ENCODE measurements at regions not wholly inside any gene's neighbourhood (a gene's known extent, or its start where the extent isn't known, plus 50 kb on each side); places are given as distances from the start of the nearest gene placed in this dataset.
A peak's percentile ranks its signal among the peaks of the same experiment; 100 is the strongest.
"Not testable (repeated sequence)": the region's sequence is repeated elsewhere in the genome, so short reads cannot be mapped to it uniquely, and the experiment has no call there.

DNA sequence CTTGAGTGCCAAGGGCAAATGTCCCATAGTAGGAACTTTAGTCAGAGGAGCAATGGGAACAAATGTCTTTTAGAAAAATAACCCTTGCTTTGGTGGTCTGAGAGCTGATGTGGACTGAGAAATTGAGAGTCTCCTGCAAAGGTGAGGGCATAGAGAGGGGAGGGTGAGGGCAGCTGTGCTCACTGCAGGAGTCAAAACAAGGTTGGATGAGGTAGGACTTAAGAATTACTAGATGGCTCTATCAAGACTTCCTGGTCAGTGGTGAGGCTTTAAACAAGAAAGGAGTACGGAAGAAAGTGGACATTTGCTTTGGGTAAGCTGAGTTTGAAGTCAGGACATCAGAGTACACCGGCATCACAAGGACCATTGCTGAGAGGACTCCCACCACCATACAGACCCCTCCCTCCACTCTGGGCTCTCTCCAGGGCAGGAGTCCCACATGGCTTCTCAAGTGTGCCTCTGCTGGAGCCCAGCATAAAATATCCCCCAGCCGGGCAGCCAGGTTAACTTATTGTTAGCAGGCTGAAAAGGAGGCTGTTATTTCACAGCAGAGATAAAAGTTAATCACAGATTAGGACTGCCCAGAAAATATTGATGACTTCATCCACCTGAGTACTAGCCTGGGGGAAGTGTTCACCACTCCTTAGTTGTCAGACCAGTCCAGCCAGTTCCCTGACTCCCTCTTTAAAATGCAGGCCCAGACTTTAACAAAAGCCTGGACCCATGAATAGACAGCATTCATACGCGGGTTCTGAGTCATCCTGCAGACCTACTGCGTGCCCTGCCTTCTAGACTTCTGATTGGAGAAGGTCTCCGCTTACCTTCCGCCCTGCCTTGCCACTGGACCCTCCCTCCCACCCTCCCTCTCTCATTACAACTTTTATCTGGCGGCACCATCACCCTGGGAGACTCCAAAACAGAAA, 167.2 kb downstream of the BCL2L11 start:
- intact Hi-C loops (cut with DNase I); H3K27me3 ChIP-seq; H3K36me3 ChIP-seq; H3K9me3 ChIP-seq; H3K4me1 ChIP-seq; H3K4me3 ChIP-seq (replicated peaks in 1 of 3): not testable (repeated sequence)
- H3K27ac ChIP-seq: peak overlapping the region; percentile 36 to 63 (median 51)
- peak; percentile 61 to 69 for DNase-seq
- WGBS, 2 donors: 46% methylated on average over 6 of the region's 9 CpGs

DNA sequence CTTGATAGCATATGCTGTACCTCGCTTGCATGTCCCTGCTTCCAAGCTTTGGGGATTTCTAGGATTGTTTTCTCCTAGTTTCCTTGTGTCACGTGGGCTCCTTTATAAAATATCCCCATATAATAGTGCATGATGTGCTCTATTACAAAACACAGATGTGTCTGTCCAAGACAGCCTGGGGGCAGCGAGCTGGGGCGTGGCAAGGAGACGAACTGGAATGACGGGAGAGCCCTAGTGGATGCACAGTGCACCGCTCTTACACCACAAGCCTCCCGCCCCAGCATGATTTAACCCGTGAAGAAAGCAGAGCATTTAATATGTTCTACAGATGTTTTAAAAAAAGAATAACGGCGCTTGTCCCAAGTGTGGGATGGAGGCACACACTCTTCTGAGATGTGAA, 169.7 kb downstream of the BCL2L11 start:
- intact Hi-C loops (cut with DNase I); H3K4me3 ChIP-seq (replicated peaks in 1 of 3); H3K36me3 ChIP-seq; H3K27me3 ChIP-seq; H3K4me1 ChIP-seq; H3K27ac ChIP-seq; H3K9me3 ChIP-seq; DNase-seq: not testable (repeated sequence)
- WGBS, 2 donors: 95 to 96% methylated on average over 9 to 11 of the region's 11 CpGs

DNA sequence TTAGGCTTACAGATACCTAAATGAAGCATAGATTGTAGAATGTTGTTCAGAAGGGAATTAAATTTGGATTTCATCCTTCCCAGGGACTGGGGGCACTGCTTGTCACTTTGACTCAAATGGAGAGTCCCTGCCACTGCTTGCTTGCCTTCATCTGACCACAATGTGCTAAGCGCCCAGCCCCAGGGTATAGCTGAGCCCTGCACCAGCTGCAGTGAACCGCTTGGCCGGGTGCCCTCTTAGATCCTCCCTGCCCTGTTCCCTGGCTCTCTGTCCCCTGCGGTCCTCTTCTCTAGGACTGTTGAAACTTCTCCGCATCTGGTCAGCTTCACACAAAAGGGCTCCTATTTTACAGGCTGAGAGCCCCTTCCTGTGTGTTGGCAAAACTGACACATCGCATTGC, 170.9 kb downstream of the BCL2L11 start:
- 54 to 79% methylated on average over 3 to 4 of the region's 6 CpGs for WGBS, 2 donors
- H3K27ac ChIP-seq; intact Hi-C loops (cut with DNase I); H3K36me3 ChIP-seq; DNase-seq; H3K4me3 ChIP-seq (replicated peaks in 1 of 3); H3K27me3 ChIP-seq; H3K9me3 ChIP-seq; H3K4me1 ChIP-seq: not testable (repeated sequence)

DNA sequence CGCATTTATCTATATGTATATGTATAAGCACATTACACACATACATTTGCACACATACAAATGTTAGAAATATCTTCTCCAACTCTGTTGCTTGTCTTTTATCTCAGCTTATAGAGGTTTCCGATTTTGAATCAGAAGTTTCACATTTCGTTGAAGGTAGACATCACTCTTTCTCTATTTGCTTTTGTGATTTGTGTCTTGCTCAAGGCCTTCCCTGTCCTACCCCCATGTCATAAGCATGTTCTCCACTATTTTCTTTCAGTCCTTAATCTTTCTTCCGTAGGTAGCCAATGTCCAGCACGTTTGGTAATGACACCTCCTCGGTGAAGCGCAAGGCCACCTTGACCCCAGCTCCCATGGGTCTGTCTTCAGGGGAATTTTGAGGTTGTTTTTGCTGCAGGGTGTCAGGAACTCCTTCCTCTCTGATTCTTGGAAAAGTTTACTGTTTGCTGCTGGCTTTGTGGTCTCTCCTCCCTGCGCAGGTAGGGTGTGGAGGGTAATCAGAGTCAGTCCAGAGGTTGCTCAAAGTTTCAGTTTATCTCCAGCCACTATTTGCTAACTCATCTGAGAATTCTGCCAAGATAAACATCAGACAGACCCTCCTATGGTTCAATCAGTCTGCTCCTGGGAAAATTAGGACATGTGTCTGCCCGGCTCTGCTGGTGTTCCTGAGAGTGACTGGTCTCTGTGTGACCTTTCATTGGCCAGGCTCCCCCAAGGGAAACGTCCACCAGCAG, 171.7 kb downstream of the BCL2L11 start:
- WGBS, 2 donors: 86 to 87% methylated on average over 7 to 8 of the region's 10 CpGs
- H3K36me3 ChIP-seq; intact Hi-C loops (cut with DNase I); H3K4me1 ChIP-seq; H3K4me3 ChIP-seq (replicated peaks in 1 of 3); DNase-seq; H3K27ac ChIP-seq; H3K27me3 ChIP-seq; H3K9me3 ChIP-seq: not testable (repeated sequence)

DNA sequence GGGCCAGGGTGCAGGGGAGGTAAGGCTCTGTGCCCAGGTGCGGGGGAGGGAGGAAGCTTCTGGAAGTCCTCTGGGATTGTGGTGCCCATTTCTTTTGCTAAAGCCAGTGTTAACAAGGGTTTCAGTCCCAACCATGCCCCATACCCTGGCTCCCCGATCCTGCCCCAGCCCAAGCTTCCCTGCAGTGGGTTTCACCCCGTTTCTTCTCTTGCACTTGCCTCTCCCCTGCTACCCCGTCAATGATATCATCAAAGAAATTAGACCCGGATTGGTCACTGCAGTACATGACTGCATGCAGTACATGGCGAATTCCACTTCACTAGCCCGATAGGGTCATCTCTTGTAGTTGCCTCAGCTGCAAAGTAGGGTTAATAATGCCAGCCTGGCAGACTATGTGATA, 174.0 kb downstream of the BCL2L11 start:
- intact Hi-C loops (cut with DNase I): not testable (repeated sequence)
- WGBS, 2 donors: no CpG with 5 or more reads among the region's 7 CpGs

DNA sequence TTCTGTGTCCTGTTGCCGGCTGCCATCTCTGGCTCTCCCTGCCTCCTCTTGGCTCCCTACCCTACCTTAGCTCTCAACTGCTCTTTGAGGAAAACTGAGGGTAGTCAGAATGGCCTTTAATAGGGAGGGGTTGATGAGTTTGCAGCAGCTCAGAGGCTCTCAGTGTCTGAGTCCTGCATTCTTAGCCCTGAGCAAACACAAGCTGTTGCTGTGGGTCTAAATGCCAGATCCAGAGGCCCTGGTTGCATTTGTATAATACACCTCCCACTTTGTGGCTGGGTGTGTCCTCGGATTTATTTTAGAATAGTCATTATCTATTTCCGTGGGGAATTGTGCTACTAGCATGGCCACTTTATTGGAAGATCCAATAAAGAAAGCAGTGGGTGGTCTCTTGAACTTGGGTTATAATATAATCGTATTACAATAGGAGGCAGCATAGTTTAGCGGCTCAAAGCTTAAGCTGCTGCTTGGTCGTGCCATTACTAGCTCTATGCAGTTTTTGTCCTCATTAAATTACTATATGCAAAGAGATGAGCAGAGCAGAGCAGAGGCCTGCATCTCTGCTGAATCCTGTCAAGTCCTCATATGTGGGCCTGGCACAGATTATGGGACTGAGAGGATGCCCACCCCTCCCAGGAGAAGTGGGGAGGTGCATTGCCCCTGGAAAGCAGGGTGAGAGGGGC, 175.5 kb downstream of the BCL2L11 start:
- H3K27me3 ChIP-seq; H3K36me3 ChIP-seq; H3K27ac ChIP-seq; H3K4me3 ChIP-seq (replicated peaks in 1 of 3); DNase-seq; H3K4me1 ChIP-seq; intact Hi-C loops (cut with DNase I); H3K9me3 ChIP-seq: not testable (repeated sequence)
- WGBS, 2 donors: 80 to 87% methylated on average over 6 of the region's 6 CpGs

More for the DNA sequence above, 174.0 kb downstream of the BCL2L11 start:
- DNase-seq; H3K9me3 ChIP-seq; H3K27ac ChIP-seq; H3K4me1 ChIP-seq; H3K27me3 ChIP-seq; H3K36me3 ChIP-seq; H3K4me3 ChIP-seq (replicated peaks in 1 of 3): not testable (repeated sequence)

DNA sequence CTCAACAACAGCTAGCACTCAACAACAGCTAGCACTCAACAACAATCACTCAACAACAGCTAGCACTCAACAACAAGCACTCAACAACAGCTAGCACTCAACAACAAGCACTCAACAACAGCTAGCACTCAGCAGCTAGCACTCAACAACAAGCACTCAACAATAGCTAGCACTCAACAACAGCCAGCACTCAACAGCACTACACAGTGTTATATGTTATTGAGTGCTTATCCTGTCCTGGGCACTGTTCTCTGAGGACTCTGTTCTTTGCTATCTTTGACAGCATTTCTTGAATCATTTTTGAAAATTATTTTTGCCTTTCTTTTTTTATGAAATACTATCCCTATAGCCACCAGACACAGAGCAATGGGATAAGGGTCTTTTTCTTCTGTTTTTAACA, 176.4 kb downstream of the BCL2L11 start:
- H3K9me3 ChIP-seq; H3K4me1 ChIP-seq; H3K36me3 ChIP-seq; H3K27me3 ChIP-seq; DNase-seq; H3K27ac ChIP-seq; intact Hi-C loops (cut with DNase I); H3K4me3 ChIP-seq (replicated peaks in 1 of 3): not testable (repeated sequence)

DNA sequence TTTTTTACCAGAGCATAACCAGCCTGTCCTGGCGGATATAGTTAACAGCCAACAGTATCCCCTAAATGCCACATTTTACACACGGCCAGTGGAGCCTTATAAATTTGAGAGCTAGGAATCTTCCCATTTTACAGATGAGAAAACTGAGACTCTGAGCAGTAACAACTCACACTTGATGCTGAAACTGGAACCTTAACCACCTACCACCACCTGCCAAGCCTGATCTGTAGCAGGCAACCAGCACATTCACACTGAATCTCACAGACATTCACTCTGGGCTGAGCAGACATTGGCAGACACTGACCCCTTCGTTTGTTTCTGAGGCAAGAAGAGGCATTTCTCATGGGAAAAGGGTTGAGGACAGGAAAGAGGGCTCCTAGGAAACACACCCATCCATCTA, 178.2 kb downstream of the BCL2L11 start:
- H3K9me3 ChIP-seq; H3K27ac ChIP-seq; intact Hi-C loops (cut with DNase I); H3K4me3 ChIP-seq (replicated peaks in 1 of 3); H3K4me1 ChIP-seq; H3K36me3 ChIP-seq; H3K27me3 ChIP-seq; DNase-seq: not testable (repeated sequence)
- WGBS, 2 donors: 87 to 90% methylated on average over 3 of the region's 3 CpGs

DNA sequence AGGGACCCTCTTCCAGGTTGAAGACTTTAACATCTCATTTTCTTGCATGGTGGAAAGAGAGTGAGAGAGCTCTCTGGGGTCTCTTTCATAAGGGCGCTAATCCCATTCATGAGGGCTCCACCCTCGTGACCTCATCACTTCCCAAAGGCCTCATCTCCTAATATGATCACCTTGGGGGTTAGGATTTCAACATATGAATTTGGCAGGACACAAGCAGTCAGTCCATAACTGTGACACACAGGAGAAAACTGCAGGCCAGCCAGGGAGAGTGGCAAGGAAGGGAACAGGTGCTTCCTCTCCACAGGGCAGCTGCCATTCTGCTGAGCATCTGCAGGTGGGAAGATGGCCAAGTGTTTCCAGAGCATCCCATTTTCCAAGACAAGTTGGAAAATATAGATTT, 178.9 kb downstream of the BCL2L11 start:
- H3K9me3 ChIP-seq; H3K4me1 ChIP-seq; H3K27ac ChIP-seq; DNase-seq; H3K27me3 ChIP-seq; H3K4me3 ChIP-seq (replicated peaks in 1 of 3); intact Hi-C loops (cut with DNase I); H3K36me3 ChIP-seq: not testable (repeated sequence)
- 94 to 96% methylated on average over 2 of the region's 2 CpGs for WGBS, 2 donors

DNA sequence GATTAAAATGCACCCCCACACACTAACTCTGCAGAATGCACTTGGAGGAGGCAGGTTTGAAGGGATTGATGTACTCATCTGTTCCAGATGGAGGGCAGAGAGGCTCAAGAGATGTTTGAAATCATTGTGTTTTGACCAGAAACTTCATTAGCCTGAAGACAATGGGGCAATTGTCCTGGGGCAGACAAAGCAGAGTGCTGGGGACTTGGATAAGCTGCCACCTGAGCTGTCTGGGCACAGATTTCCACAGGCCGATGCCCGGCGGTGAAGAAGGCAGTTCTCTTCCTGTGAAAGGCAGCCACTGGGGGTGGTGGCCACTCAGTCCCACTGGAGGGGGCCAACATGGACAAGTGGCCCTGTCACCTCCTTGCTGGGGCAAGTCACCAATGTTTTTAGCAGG, 181.0 kb downstream of the BCL2L11 start:
- no CpG with 5 or more reads among the region's 3 CpGs for WGBS, 2 donors

DNA sequence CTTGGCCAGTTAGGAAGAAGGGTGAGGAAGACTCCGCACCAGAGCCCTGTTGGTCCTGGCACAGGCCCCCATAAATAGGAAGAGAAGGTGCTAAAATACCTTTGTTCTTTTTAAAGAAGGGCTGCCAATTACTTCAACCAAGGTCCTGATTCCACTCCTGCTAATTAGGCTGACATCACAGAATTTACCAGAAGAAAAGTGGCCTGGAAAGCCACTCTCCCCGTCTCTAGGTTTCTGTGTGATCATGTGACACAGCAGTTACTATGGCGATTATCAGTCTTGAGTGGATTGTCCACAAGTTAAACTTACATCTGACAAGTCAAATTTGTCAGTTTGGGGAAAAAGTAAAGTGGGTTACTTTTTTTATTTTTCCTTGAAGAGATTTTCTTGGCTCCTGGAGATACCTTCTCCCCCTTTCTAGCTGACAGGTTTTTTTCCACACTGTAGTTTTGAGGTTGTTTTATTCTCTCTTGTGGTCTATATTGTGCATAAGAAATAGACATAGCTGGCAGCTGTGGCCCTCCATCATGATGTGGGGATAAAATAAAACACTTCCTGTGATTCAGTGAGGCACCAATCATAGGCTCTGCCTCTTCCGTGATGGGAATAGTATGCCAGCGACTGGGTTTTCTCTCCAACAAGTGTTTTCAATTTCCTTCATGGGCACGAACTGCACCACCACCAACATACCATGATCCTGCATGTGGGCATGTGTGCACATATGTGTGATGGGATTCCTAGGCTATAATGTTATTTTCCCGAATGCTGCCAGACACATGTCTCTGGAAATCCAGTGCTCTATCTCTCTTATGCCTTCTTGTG, 181.9 kb downstream of the BCL2L11 start:
- 65 to 80% methylated on average over 1 to 4 of the region's 7 CpGs for WGBS, 2 donors

More for the DNA sequence above, 181.0 kb downstream of the BCL2L11 start:
- H3K36me3 ChIP-seq; H3K27me3 ChIP-seq; H3K4me3 ChIP-seq (replicated peaks in 1 of 3); H3K27ac ChIP-seq; DNase-seq; H3K9me3 ChIP-seq; H3K4me1 ChIP-seq; intact Hi-C loops (cut with DNase I): not testable (repeated sequence)

DNA sequence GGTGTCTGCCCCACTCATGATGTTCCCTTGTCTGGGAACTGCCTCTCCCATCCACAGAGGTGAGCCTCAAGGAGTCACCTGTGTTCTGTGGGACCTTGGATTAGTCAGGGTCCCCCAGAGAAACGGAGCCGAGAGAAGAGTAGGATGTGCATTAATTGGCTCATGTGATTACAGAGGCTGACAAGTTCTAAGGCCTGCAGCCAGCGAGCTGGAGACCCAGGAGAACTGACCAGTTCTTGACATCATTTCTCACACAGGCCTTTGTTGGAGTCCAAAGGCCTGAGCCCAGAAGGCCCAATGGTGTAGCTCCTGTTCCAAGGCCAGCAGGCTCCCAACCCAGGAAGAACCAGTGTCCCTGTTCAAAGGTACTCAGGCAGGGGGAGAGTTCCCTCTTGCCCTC, 186.6 kb downstream of the BCL2L11 start:
- intact Hi-C loops (cut with DNase I); H3K4me1 ChIP-seq; DNase-seq; H3K36me3 ChIP-seq; H3K27me3 ChIP-seq; H3K27ac ChIP-seq; H3K4me3 ChIP-seq (replicated peaks in 1 of 3); H3K9me3 ChIP-seq: not testable (repeated sequence)
- WGBS, 2 donors: 92 to 97% methylated on average over 2 to 3 of the region's 3 CpGs

More for the DNA sequence above, 181.9 kb downstream of the BCL2L11 start:
- intact Hi-C loops (cut with DNase I); H3K27me3 ChIP-seq; H3K36me3 ChIP-seq; H3K4me1 ChIP-seq; H3K4me3 ChIP-seq (replicated peaks in 1 of 3); H3K27ac ChIP-seq; H3K9me3 ChIP-seq: not testable (repeated sequence)
- peak in 1 of 2 donors; percentile 19 for DNase-seq

Measured in thyroid gland (tissue), 4 donors.